Smooth muscle cell (in vitro differentiated cells): ENCODE measurements at regions not wholly inside any gene's neighbourhood (a gene's known extent, or its start where the extent isn't known, plus 50 kb on each side); places are given as distances from the start of the nearest gene placed in this dataset.

ENCODE experiments used
- DNase-seq: peaks from one replicate; lab custom pipeline; 2025; ENCODE audit not compliant: unreplicated experiment; lab: John Stamatoyannopoulos, UW
- H2AFZ ChIP-seq: fragments of 200-600 bp; sonication (generic); 2 replicates; pipeline ENCODE4 v1.6.0; 2016; ENCODE audit warnings: antibody characterized with exemption, low read depth, mild to moderate bottlenecking
- H3F3A ChIP-seq: fragments of 200-600 bp; sonication (generic); 2 replicates; pipeline ENCODE4 v1.6.0; 2017; ENCODE audit warnings: antibody characterized with exemption, low read depth
- H3K27ac ChIP-seq: fragments of 200-600 bp; sonication (generic); 2 replicates; pipeline ENCODE4 v1.5.1; 2016; ENCODE audit warnings: low read depth, mild to moderate bottlenecking
- H3K27me3 ChIP-seq: fragments of 200-600 bp; sonication (generic); 2 replicates; pipeline ENCODE4 v1.6.1; 2016; ENCODE audit warnings: low read depth, mild to moderate bottlenecking
- H3K36me3 ChIP-seq: fragments of 200-600 bp; sonication (generic); 2 replicates; pipeline ENCODE4 v1.5.1; 2016; ENCODE audit warnings: low read depth
- H3K4me1 ChIP-seq: fragments of 200-600 bp; sonication (generic); 2 replicates; pipeline ENCODE4 v1.5.1; 2016; ENCODE audit warnings: low read depth
- H3K4me2 ChIP-seq: fragments of 200-600 bp; sonication (generic); 2 replicates; pipeline ENCODE4 v1.6.0; 2016; ENCODE audit warnings: mild to moderate bottlenecking
- H3K4me3 ChIP-seq: fragments of 200-600 bp; sonication (generic); 2 replicates; pipeline ENCODE4 v1.5.1; 2016; ENCODE audit warnings: mild to moderate bottlenecking
- H3K79me2 ChIP-seq: fragments of 200-600 bp; sonication (generic); 2 replicates; pipeline ENCODE4 v1.6.0; 2016; ENCODE audit warnings: low read depth, mild to moderate bottlenecking
- H3K9ac ChIP-seq: fragments of 200-600 bp; sonication (generic); 2 replicates; pipeline ENCODE4 v1.6.0; 2016; ENCODE audit warnings: low read depth
- H3K9me3 ChIP-seq: fragments of 200-600 bp; sonication (generic); replicated peaks from 2 replicates; pipeline ENCODE4 v1.5.1; 2016; ENCODE audit warnings: low read depth
- H4K20me1 ChIP-seq: fragments of 200-600 bp; sonication (generic); 2 replicates; pipeline ENCODE4 v1.6.0; 2016; ENCODE audit warnings: low read depth
- WGBS: methylation state at CpG from one replicate; pipeline ENCODE4 v1.1.7; 2016; ENCODE audit warnings: low lambda C conversion rate; 5-methylcytosine and 5-hydroxymethylcytosine counted together
- TF ChIP-seq, protein P1 (sequence below): fragments of 200-600 bp; sonication (generic); IDR thresholded peaks from 2 replicates; pipeline ENCODE4 v1.5.1; 2017; ENCODE audit warnings: borderline replicate concordance, mild to moderate bottlenecking, antibody characterized with exemption; ENCODE audit not compliant: insufficient read depth, poor library complexity, severe bottlenecking

DNA sequence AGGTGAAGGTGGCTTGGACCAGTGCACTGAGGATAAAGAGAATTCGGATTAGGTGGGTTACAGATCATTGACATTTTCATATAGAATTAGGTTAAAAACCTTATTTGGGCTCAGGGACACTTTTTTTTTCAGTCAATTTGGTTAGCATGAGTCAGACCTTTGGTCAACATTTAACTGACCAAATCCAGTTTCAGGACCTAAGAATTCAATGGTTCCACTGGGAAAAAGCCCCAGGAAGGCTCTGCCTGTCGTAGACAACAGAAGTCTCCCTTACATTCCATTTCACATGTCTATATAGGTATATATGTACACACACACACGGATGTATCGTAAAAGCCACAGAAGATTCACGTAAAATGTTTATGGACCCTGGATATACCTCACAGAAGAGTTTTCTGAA, 184.2 kb upstream of the RREB1 start:
- TF ChIP-seq, protein P1, sequence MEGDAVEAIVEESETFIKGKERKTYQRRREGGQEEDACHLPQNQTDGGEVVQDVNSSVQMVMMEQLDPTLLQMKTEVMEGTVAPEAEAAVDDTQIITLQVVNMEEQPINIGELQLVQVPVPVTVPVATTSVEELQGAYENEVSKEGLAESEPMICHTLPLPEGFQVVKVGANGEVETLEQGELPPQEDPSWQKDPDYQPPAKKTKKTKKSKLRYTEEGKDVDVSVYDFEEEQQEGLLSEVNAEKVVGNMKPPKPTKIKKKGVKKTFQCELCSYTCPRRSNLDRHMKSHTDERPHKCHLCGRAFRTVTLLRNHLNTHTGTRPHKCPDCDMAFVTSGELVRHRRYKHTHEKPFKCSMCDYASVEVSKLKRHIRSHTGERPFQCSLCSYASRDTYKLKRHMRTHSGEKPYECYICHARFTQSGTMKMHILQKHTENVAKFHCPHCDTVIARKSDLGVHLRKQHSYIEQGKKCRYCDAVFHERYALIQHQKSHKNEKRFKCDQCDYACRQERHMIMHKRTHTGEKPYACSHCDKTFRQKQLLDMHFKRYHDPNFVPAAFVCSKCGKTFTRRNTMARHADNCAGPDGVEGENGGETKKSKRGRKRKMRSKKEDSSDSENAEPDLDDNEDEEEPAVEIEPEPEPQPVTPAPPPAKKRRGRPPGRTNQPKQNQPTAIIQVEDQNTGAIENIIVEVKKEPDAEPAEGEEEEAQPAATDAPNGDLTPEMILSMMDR, result no peak
- DNase-seq, result no peak
- Histone ChIP-seq H3K9me3 (no peaks in the 10 kb centered on the region), H3K4me2 (no peak overlapping the region), H3K9ac (no peak overlapping the region), H3F3A (no peaks in the 10 kb centered on the region), H3K4me1 (peaks cover 6% of the 10 kb centered on the region), H3K4me3 (no peak overlapping the region), H3K27me3 (no peaks in the 10 kb centered on the region), H3K27ac (no peak overlapping the region), H3K36me3 (no peaks in the 10 kb centered on the region), H4K20me1 (no peaks in the 10 kb centered on the region), H3K79me2 (no peaks in the 10 kb centered on the region), H2AFZ (no peak overlapping the region)
- WGBS, result 76% methylated on average over 5 of the region's 5 CpGs

DNA sequence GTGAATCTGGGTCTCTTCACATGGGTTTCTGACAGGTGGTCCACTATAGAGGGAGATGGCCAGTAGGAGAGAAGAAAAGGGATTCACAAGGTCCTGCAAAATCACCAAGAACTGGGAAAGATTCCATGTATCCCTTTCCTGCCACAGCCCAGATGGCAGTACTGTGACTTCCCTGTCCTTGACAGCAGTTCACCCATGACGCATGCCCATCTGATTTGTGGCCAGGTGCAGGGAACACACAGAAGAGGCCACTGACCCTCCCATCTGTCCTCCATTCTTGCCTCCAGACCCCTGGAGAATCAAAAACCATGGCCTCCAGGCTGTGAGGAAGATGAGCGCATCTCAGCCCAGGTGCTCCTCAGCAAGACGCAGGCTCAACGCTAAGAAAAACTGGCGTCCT, 183.1 kb upstream of the RREB1 start:
- Histone ChIP-seq H3K27ac (no peak overlapping the region), H4K20me1 (no peaks in the 10 kb centered on the region), H3K9me3 (no peaks in the 10 kb centered on the region), H3F3A (no peaks in the 10 kb centered on the region), H3K4me2 (no peak overlapping the region), H3K79me2 (no peaks in the 10 kb centered on the region), H3K4me1 (peaks cover 6% of the 10 kb centered on the region), H3K36me3 (no peaks in the 10 kb centered on the region), H3K4me3 (no peak overlapping the region), H2AFZ (no peak overlapping the region), H3K9ac (no peak overlapping the region), H3K27me3 (no peaks in the 10 kb centered on the region)
- DNase-seq, result no peak
- 93% methylated on average over 5 of the region's 5 CpGs for WGBS
- TF ChIP-seq, protein P1, result no peak

DNA sequence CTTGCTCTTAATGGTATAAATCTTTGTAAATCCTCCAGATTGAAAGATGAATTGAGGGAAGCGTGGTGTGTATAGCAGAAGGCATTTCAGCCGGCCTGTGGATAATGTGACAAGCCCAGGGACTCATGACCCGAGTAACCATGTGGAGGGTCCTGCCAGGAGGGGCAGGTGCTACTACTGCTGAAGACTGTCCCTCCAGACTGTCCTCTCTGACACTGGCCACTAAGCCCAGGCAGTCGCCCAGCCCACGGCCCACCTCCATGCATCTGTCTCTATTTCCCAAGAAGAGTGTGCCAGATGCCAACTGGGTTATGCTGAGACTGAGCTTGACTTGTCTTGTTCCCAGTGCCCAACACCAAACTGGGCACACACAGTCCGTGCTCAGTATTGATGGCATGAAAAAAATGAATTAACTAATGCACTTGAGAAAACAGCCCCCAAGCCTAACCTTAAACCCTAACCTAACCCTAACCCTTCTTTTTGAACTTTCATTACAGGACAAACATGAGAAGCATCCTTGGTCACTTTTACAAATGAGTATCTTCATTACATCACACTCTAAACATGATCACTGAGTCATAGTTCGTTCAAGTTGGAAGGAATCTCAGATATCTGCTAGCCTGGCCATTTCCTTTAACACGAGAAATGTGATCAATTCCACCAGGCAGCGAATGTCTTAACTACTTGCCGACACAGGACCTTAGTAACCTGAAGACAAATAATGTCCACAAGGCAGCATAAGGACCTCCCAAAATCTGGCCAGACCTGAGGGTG, 182.2 kb upstream of the RREB1 start:
- Histone ChIP-seq H3F3A (no peaks in the 10 kb centered on the region), H3K4me2 (no peak overlapping the region), H4K20me1 (no peaks in the 10 kb centered on the region), H3K27me3 (no peaks in the 10 kb centered on the region), H3K4me1 (peaks cover 6% of the 10 kb centered on the region), H3K4me3 (no peak overlapping the region), H3K36me3 (no peaks in the 10 kb centered on the region), H2AFZ (no peak overlapping the region), H3K9me3 (no peaks in the 10 kb centered on the region), H3K27ac (no peak overlapping the region), H3K9ac (no peak overlapping the region), H3K79me2 (no peaks in the 10 kb centered on the region)
- TF ChIP-seq, protein P1, result no peak
- DNase-seq, result no peak
- WGBS, result 71% methylated on average over 10 of the region's 10 CpGs

DNA sequence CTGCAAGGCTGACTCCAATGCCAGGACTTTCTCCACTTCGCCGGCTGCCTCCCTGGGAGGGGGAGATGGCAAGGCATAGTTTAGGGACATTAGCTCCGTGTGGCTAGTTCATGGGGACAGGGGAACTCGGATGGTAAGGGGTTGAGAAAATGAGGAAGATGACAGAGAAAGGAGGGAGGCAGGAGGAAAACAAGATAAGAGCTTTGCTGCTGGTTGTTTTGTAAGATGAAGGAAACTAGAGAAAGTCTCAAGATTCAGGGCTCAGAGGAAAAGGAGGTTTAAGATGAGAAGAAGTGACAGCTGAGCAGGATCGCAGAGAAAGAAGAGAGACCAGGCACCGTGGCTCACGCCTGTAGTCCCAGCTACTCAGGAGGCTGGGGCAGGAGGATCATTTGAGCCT, 180.9 kb upstream of the RREB1 start:
- Histone ChIP-seq H3K27me3 (no peaks in the 10 kb centered on the region), H3K36me3 (no peaks in the 10 kb centered on the region), H3K9me3 (no peaks in the 10 kb centered on the region), H2AFZ (no peak overlapping the region), H3K79me2 (no peaks in the 10 kb centered on the region), H3K4me2 (no peak overlapping the region), H3F3A (no peaks in the 10 kb centered on the region), H3K4me3 (no peak overlapping the region), H3K4me1 (peaks cover 6% of the 10 kb centered on the region), H3K9ac (no peak overlapping the region), H3K27ac (no peak overlapping the region), H4K20me1 (no peaks in the 10 kb centered on the region)
- TF ChIP-seq, protein P1, result no peak
- 92% methylated on average over 7 of the region's 7 CpGs for WGBS
- DNase-seq, result no peak
